Hematopoietic multipotent progenitor cell treated with erythropoietin and hydrocortisone succinate and interleukin-3 and kit ligand, for 8 days (in vitro differentiated cells): ENCODE measurements at regions not wholly inside any gene's neighbourhood (a gene's known extent, or its start where the extent isn't known, plus 50 kb on each side); places are given as distances from the start of the nearest gene placed in this dataset.

ENCODE experiments used
- DNase-seq: peaks from one replicate; pipeline ENCODE4 v3.0.0-alpha.2; 2015

GRCh38 chr14:76669770-76670169 lies 91.5 kb upstream of the VASH1 start:
- DNase-seq, result no peak

GRCh38 chr14:76672123-76672522 lies 89.1 kb upstream of the VASH1 start:
- DNase-seq, result no peak

GRCh38 chr14:76673261-76673660 lies 88.0 kb upstream of the VASH1 start:
- DNase-seq, result no peak

- no peak for DNase-seq
These were observed 86.2 kb upstream of the VASH1 start for GRCh38 chr14:76675046-76675445.

GRCh38 chr14:76676539-76676938 lies 84.7 kb upstream of the VASH1 start:
- no peak for DNase-seq

GRCh38 chr14:76677534-76678145 lies 83.6 kb upstream of the VASH1 start:
- no peak for DNase-seq

- no peak for DNase-seq
These were observed 82.9 kb upstream of the VASH1 start for GRCh38 chr14:76678244-76678800.

- DNase-seq, result no peak
These were observed 78.9 kb upstream of the VASH1 start for GRCh38 chr14:76682367-76682766.

- DNase-seq, result no peak
These were observed 74.6 kb upstream of the VASH1 start for GRCh38 chr14:76686646-76687045.

- DNase-seq, result no peak
These were observed 73.5 kb upstream of the VASH1 start for GRCh38 chr14:76687611-76688382.

GRCh38 chr14:76688383-76688671 lies 72.9 kb upstream of the VASH1 start:
- no peak for DNase-seq

- DNase-seq, result no peak
These were observed 70.7 kb upstream of the VASH1 start for GRCh38 chr14:76690502-76691105.

GRCh38 chr14:76694106-76694505 lies 67.2 kb upstream of the VASH1 start:
- no peak for DNase-seq

- DNase-seq, result no peak
These were observed 65.9 kb upstream of the VASH1 start for GRCh38 chr14:76695263-76695920.

- no peak for DNase-seq
These were observed 64.9 kb upstream of the VASH1 start for GRCh38 chr14:76696361-76696760.

GRCh38 chr14:76696791-76697190 lies 64.5 kb upstream of the VASH1 start:
- no peak for DNase-seq

GRCh38 chr14:76697246-76697905 lies 63.9 kb upstream of the VASH1 start:
- no peak for DNase-seq

- no peak for DNase-seq
These were observed 63.1 kb upstream of the VASH1 start for GRCh38 chr14:76698191-76698590.

- no peak for DNase-seq
These were observed 62.6 kb upstream of the VASH1 start for GRCh38 chr14:76698631-76699030.

GRCh38 chr14:76699209-76699938 lies 61.9 kb upstream of the VASH1 start:
- no peak for DNase-seq

GRCh38 chr14:76699939-76700590 lies 61.2 kb upstream of the VASH1 start:
- no peak for DNase-seq

- no peak for DNase-seq
These were observed 59.8 kb upstream of the VASH1 start for GRCh38 chr14:76701436-76701835.
